ENCODE measurements at regions not wholly inside any gene's neighbourhood (a gene's known extent, or its start where the extent isn't known, plus 50 kb on each side); places are given as distances from the start of the nearest gene placed in this dataset.
"Not testable (repeated sequence)": the region's sequence is repeated elsewhere in the genome, so short reads cannot be mapped to it uniquely, and the experiment has no call there.

- peaks cover 0 to 3% (median 2%) of the 10 kb centered on the region in 3 donors for H3K27me3 ChIP-seq (ENCODE audit: insufficient read depth in 3 of 3, low read length in 2 of 3)
- H3K4me3 ChIP-seq: no peak overlapping the region
- H3K36me3 ChIP-seq (ENCODE audit: insufficient read depth in 1 of 2, low read depth in 1 of 2): no peaks in the 10 kb centered on the region
- 59 to 67% (median 63%) methylated on average over 5 of the region's 5 CpGs for WGBS, 3 donors
- DNase-seq (no peak), ATAC-seq (no peak)
- no peaks in the 10 kb centered on the region for H3K9me3 ChIP-seq
- no peak for TF ChIP-seq CTCF (IDR thresholded peaks at IDR 0.05)
- intact Hi-C loops (cut with DNase I): no loop called here
- H3K4me1 ChIP-seq: no peaks in the 10 kb centered on the region
- no peak overlapping the region for H3K27ac ChIP-seq
These were observed 75.5 kb upstream of the GPRC5B start for GRCh38 chr16:19960183-19960582.

GRCh38 chr16:19959736-19960135 lies 75.1 kb upstream of the GPRC5B start:
- intact Hi-C loops (cut with DNase I): no loop called here
- WGBS, 3 donors: 41 to 47% (median 45%) methylated on average over 5 of the region's 5 CpGs

GRCh38 chr16:19955896-19956295 lies 71.2 kb upstream of the GPRC5B start:
- DNase-seq; ATAC-seq; H3K4me1 ChIP-seq; H3K36me3 ChIP-seq (ENCODE audit: insufficient read depth in 1 of 2, low read depth in 1 of 2); H3K27me3 ChIP-seq (ENCODE audit: insufficient read depth in 3 of 3, low read length in 2 of 3); H3K4me3 ChIP-seq; H3K9me3 ChIP-seq; intact Hi-C loops (cut with DNase I); H3K27ac ChIP-seq: not testable (repeated sequence)
- 84 to 91% (median 87%) methylated on average over 3 of the region's 3 CpGs for WGBS, 3 donors

More at GRCh38 chr16:19959736-19960135, 75.1 kb upstream of the GPRC5B start:
- no peaks in the 10 kb centered on the region for H3K9me3 ChIP-seq
- no peaks in the 10 kb centered on the region for H3K4me1 ChIP-seq
- DNase-seq (no peak), ATAC-seq (no peak)
- H3K27ac ChIP-seq: no peak overlapping the region
- no peak for TF ChIP-seq CTCF (IDR thresholded peaks at IDR 0.05)
- H3K36me3 ChIP-seq (ENCODE audit: insufficient read depth in 1 of 2, low read depth in 1 of 2): no peaks in the 10 kb centered on the region
- H3K27me3 ChIP-seq (ENCODE audit: insufficient read depth in 3 of 3, low read length in 2 of 3): peaks cover 0 to 3% (median 2%) of the 10 kb centered on the region in 3 donors
- H3K4me3 ChIP-seq: no peak overlapping the region

GRCh38 chr16:19955084-19955483 lies 70.4 kb upstream of the GPRC5B start:
- WGBS, 3 donors: 64 to 74% (median 69%) methylated on average over 3 of the region's 3 CpGs
- H3K27me3 ChIP-seq (ENCODE audit: insufficient read depth in 3 of 3, low read length in 2 of 3); H3K36me3 ChIP-seq (ENCODE audit: insufficient read depth in 1 of 2, low read depth in 1 of 2); H3K9me3 ChIP-seq; intact Hi-C loops (cut with DNase I); H3K4me1 ChIP-seq; H3K4me3 ChIP-seq; DNase-seq; H3K27ac ChIP-seq; ATAC-seq: not testable (repeated sequence)

- DNase-seq (no peak), ATAC-seq (no peak)
- Histone ChIP-seq H3K4me3 (no peak overlapping the region), H3K27ac (no peak overlapping the region), H3K9me3 (no peaks in the 10 kb centered on the region), H3K4me1 (no peaks in the 10 kb centered on the region), H3K27me3 (ENCODE audit: insufficient read depth in 3 of 3, low read length in 2 of 3) (peaks cover 0 to 15% (median 3%) of the 10 kb centered on the region in 3 donors), H3K36me3 (ENCODE audit: insufficient read depth in 1 of 2, low read depth in 1 of 2) (no peaks in the 10 kb centered on the region)
- no peak for TF ChIP-seq CTCF (IDR thresholded peaks at IDR 0.05)
- intact Hi-C loops (cut with DNase I): no loop called here
- WGBS, 3 donors: 21 to 31% (median 29%) methylated on average over 8 of the region's 8 CpGs
These were observed 63.8 kb upstream of the GPRC5B start for GRCh38 chr16:19948186-19949104.
